ENCODE measurements at regions not wholly inside any gene's neighbourhood (a gene's known extent, or its start where the extent isn't known, plus 50 kb on each side); places are given as distances from the start of the nearest gene placed in this dataset.

- DNase-seq = no peak
These were observed 444.4 kb upstream of the IGFBP7 start for GRCh38 chr4:57554556-57555092.

GRCh38 chr4:57553728-57554127, 443.5 kb upstream of the IGFBP7 start:
- no peak for DNase-seq

GRCh38 chr4:57550198-57550597, 440.0 kb upstream of the IGFBP7 start:
- no peak for DNase-seq

- DNase-seq = no peak
These were observed 438.7 kb upstream of the IGFBP7 start for GRCh38 chr4:57548856-57549255.

- DNase-seq = no peak
These were observed 434.8 kb upstream of the IGFBP7 start for GRCh38 chr4:57544811-57545654.

- no peak for DNase-seq
These were observed 394.8 kb upstream of the IGFBP7 start for GRCh38 chr4:57504797-57505530.

- no peak for DNase-seq
These were observed 394.0 kb upstream of the IGFBP7 start for GRCh38 chr4:57504139-57504538.

GRCh38 chr4:57501720-57502119, 391.5 kb upstream of the IGFBP7 start:
- DNase-seq = peak; percentile 55

GRCh38 chr4:57499786-57500185, 389.6 kb upstream of the IGFBP7 start:
- DNase-seq = peak; percentile 47

- no peak for DNase-seq
These were observed 388.1 kb upstream of the IGFBP7 start for GRCh38 chr4:57498251-57498650.

- DNase-seq = no peak
These were observed 386.7 kb upstream of the IGFBP7 start for GRCh38 chr4:57496697-57497471.

GRCh38 chr4:57494821-57495220, 384.6 kb upstream of the IGFBP7 start:
- DNase-seq = no peak

- peak; percentile 1 for DNase-seq
These were observed 382.2 kb upstream of the IGFBP7 start for GRCh38 chr4:57492251-57492878.

- DNase-seq = no peak
These were observed 381.2 kb upstream of the IGFBP7 start for GRCh38 chr4:57491388-57491787.

GRCh38 chr4:57490520-57491255, 380.5 kb upstream of the IGFBP7 start:
- no peak for DNase-seq

GRCh38 chr4:57488366-57489162, 378.4 kb upstream of the IGFBP7 start:
- no peak for DNase-seq

- DNase-seq = no peak
These were observed 365.2 kb upstream of the IGFBP7 start for GRCh38 chr4:57475424-57475823.

- no peak for DNase-seq
These were observed 355.3 kb upstream of the IGFBP7 start for GRCh38 chr4:57465321-57466056.

- DNase-seq = no peak
These were observed 352.7 kb upstream of the IGFBP7 start for GRCh38 chr4:57462843-57463242.

- no peak for DNase-seq
These were observed 350.8 kb upstream of the IGFBP7 start for GRCh38 chr4:57460967-57461366.

Data from EL (cell line).